GM21526 (cell line): ENCODE measurements at regions not wholly inside any gene's neighbourhood (a gene's known extent, or its start where the extent isn't known, plus 50 kb on each side); places are given as distances from the start of the nearest gene placed in this dataset.

ENCODE experiments used
- ATAC-seq: cut with Tn5 transposase; IDR thresholded peaks from one replicate; pipeline ENCODE4 v1.9.1; 2021; ENCODE audit warnings: moderate library complexity; ENCODE audit not compliant: unreplicated experiment, low FRiP score

DNA sequence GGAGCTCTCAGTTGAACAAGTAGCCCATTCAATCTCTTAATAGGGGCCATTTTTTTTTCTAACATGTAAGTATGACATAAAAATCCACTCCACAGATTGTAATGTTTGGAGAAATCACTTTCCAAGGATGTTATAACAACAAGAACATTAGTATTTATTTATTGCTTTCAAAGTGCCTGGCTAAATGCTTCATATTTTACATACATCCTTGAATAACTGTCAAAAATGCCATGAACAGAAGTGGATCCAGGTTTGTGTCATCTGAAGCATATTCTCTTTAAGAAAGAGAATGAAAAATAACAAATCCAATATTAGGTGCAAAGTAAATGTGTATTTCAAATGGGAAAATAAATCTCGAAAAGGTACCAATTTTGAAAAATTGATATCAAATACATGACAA lies 344.0 kb upstream of the FAT3 start:
- no peak for ATAC-seq

DNA sequence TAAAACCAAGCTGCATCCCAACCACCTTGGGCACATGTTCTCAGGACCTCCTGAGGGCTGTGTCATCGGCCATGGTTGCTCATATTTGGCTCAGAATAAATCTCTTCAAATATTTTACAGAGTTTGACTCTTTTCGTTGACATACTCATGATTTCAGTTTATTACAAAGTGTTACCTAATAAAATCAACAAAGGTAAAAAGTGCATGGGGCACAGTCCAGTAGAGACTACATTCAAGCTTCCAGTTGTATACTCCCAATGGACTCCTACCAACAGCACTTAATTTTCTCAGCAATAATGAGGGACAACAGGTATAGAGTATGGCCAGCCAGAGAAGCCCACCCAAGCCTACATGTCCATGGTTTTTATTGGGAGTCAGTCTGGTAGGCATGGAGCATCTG lies 347.9 kb upstream of the FAT3 start:
- ATAC-seq = no peak

DNA sequence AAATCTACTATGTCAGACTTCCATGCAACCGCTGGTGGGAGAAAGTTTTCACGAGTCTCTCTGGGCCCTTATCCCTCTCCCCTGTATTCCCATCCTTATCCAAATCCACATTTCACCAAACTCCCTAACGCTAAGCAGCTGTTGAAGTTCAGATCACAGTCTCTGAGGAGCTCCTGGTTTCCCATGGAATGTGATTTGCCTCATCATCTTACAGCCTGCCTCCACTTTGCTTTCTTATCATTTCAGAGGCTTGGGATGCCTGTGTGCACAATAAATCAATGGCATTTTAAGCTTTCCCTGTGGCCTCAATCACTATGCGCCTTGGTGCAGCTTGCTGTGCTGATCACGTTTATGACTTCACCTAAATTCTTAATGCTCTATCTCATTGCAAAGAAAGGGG lies 352.4 kb upstream of the FAT3 start:
- ATAC-seq = no peak

- ATAC-seq = no peak
Measured at GRCh38 chr11:91871791-91872190, 352.8 kb upstream of the FAT3 start.

- ATAC-seq = no peak
Measured at GRCh38 chr11:91871048-91871447, 353.6 kb upstream of the FAT3 start.

DNA sequence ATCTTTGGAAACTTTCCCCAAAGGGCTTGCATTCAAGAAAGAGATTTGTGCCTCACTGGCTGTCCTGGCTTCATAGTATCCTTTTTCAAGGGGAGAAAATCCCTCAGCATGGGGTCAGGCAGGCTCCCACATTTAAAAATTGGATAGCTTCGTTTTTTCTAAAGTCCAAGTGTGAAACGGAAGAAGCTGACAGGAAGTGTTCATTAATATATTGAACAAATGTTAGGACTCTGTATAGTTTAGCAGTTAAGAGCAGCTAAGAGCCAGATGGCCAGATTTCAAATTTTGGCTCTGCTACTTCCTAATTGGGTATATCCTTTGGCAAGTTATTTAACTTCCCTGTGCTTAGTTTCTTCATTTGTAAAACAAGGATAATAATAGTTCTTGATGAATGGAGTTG lies 354.9 kb upstream of the FAT3 start:
- ATAC-seq = no peak

GRCh38 chr11:91866642-91867041 lies 358.0 kb upstream of the FAT3 start:
- ATAC-seq = no peak

- ATAC-seq = no peak
Measured at GRCh38 chr11:91860661-91861060, 364.0 kb upstream of the FAT3 start.

GRCh38 chr11:91859666-91860065 lies 365.0 kb upstream of the FAT3 start:
- no peak for ATAC-seq

- ATAC-seq = no peak
Measured at GRCh38 chr11:91857179-91857578, 367.4 kb upstream of the FAT3 start.

- no peak for ATAC-seq
Measured at GRCh38 chr11:91854780-91855179, 369.8 kb upstream of the FAT3 start.

- ATAC-seq = no peak
Measured at GRCh38 chr11:91854171-91854570, 370.4 kb upstream of the FAT3 start.

DNA sequence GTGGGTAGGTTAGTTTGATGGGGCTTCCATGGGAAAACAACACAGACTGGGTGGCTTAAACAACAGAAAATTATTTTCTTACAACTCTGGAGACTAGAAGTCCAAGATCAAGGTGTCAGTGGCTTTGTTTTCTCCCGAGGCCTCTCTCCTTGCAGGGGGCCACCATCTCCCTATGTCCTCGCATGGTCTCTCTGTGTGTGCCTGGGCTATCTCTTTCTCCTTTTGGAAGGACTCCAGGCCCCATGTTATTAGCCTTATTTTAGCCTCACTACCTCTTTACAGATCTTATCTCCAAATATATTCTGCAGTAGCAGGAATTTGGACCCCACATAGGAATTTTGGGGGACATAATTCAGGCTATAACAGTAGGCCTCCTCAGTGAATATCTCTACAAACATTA lies 372.7 kb upstream of the FAT3 start:
- ATAC-seq = no peak

GRCh38 chr11:91850533-91851275 lies 373.9 kb upstream of the FAT3 start:
- no peak for ATAC-seq

DNA sequence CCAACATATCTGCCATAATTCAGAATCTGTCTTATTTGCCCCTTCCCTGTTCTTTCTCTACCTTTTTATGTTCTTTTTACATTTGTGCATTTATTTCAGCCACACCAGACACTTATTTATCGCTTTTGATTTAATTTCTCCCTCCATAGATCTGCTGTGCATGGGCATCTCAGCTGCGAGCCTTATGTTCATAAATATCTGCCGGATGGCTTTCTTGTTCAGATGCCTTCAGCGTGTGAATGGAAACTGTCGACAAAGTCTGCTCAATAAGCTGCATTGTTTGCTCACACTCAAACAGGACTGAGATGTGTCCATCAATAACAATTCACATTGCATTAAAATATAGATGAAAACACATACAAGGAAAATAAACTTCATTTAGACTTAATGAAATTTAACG lies 374.6 kb upstream of the FAT3 start:
- no peak for ATAC-seq

DNA sequence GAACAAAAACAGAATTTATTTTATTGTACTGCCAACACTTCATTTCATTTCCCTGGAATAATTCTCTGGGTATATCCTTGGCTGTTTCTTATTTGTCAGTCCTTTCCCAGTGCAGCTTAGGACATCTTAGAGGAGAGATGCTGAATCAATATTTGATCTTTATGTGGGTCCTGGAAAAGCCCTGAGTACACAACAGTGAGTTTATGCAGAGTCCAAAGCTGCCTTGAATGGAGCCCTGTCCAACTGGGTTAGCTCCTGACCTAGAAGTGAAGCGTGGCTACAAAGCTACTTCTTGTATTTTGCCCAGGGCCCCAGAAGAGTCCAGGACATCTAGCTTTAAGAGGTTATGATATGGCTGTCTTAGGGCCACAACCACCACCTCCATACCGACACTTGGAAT lies 378.0 kb upstream of the FAT3 start:
- no peak for ATAC-seq

GRCh38 chr11:91846002-91846401 lies 378.6 kb upstream of the FAT3 start:
- no peak for ATAC-seq

GRCh38 chr11:91840640-91841240 lies 383.9 kb upstream of the FAT3 start:
- no peak for ATAC-seq

GRCh38 chr11:91837411-91838330 lies 386.9 kb upstream of the FAT3 start:
- ATAC-seq = no peak

DNA sequence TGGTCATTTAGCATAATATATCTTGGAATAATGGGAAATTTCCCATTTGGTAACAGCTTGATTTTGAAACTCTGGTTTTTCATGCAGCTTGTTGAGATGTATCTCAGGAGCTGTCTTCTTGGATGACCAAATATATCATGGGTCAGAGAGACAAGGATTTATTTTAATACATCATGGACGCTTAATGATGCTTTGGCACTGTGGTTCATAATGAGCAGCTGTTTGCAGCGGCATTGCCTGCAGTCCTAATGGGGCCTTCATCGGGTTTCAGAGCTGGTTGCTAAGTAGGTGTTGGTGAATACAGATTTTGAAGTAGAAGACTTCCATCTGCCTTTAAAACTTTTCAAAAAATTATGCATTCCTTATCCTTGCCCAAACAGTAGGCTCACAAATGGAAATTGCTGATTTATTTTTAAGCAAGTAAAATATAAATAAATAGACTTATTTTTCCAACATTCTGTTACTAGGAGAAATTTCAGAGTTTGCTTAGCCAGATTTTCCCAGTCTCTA lies 389.5 kb upstream of the FAT3 start:
- no peak for ATAC-seq

DNA sequence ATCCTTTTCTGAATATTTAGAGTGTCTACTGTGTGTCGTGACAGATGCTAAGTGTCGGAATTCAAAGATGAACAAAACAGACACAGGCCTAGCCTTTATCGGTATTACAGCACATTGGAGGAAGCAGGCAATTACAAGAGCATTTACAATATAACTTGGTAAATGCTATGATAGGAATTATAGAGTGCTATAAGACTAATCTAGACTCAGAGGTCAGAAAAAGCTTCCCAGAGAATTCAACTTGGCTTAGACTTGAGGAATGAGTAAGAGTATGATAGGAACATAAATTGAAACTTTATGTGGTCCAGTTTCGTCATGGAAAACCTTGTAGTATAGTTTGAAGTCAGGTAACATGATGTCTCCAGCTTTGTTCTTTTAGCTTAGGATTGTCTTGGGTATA lies 395.7 kb upstream of the FAT3 start:
- no peak for ATAC-seq
